Neutrophil (primary cell): ENCODE measurements at regions not wholly inside any gene's neighbourhood (a gene's known extent, or its start where the extent isn't known, plus 50 kb on each side); places are given as distances from the start of the nearest gene placed in this dataset.
"Not testable (repeated sequence)": the region's sequence is repeated elsewhere in the genome, so short reads cannot be mapped to it uniquely, and the experiment has no call there.

ENCODE experiments used
- H3K27ac ChIP-seq: fragments of 200-600 bp; sonication (generic); 2 replicates; pipeline ENCODE4 v1.5.1; 2016; ENCODE audit warnings: mild to moderate bottlenecking, moderate library complexity
- H3K27me3 ChIP-seq: fragments of 200-600 bp; sonication (generic); 2 replicates; pipeline ENCODE4 v1.6.0; 2016; ENCODE audit warnings: mild to moderate bottlenecking
- H3K36me3 ChIP-seq: fragments of 200-600 bp; sonication (generic); 2 replicates; pipeline ENCODE4 v1.5.1; 2017
- H3K4me1 ChIP-seq, 2 experiments: fragments of 200-600 bp in 1 of 2; sonication (generic) in 1 of 2; 1 replicate in 1 of 2; 2 replicates in 1 of 2; pipeline versions ENCODE4 v1.5.1 to v1.6.1; 2013 to 2016; ENCODE audit warnings: low read depth in 1 of 2, low read length in 1 of 2, mild to moderate bottlenecking in 1 of 2, moderate library complexity in 1 of 2; ENCODE audit not compliant: control insufficient read depth in 1 of 2, insufficient read depth in 1 of 2
- H3K4me3 ChIP-seq, 2 experiments: fragments of 200-600 bp in 1 of 2; sonication (generic) in 1 of 2; 1 replicate in 1 of 2; 2 replicates in 1 of 2; pipeline ENCODE4 v1.5.1; 2013 to 2016; ENCODE audit warnings: low read depth in 1 of 2, low read length in 1 of 2, mild to moderate bottlenecking in 1 of 2, moderate library complexity in 1 of 2
- H3K9me3 ChIP-seq: fragments of 200-600 bp; sonication (generic); 2 replicates; pipeline ENCODE4 v1.5.1; 2016

DNA sequence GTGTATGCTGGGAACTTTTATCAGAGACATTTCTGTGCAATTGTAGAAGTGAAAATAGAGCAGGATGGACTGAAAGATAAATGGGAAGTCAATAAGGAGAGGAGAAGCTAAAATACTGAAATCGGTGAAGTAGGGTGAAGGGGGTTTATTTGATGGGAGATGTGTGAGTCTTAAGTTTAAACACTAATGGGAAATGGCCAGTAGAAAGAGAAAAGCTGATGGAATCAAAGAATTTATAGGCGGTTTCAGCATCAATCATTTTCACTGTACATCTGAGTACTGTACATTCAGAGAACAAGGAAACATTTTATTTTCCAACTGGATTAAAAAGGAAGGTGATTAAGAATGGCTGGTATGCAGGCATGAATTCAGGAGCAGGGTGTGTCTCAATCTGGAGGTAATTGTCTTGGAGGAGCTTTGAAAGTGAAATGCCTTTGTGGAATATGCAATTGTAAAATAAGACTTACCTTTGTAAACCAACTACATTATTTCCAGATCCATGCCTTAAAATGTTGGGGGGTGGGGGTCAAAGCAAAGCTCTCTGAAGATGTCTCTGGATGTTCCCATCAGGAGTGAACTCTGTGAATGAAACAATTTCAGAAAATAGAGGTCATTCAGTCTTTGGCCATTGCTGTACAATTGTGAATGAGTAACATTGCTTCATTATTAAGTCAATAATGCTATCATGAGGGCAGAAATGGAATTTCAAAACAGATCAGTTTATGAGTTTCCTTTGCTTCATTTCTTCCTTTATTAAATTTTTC, 156.4 kb downstream of the SPATA31A6 start:
- H3K27me3 ChIP-seq, H3K4me1 ChIP-seq, H3K27ac ChIP-seq: not testable (repeated sequence)

GRCh38 chr9:42340435-42340723, 156.9 kb downstream of the SPATA31A6 start:
- H3K27ac ChIP-seq, H3K9me3 ChIP-seq, H3K4me3 ChIP-seq, H3K27me3 ChIP-seq, H3K4me1 ChIP-seq, H3K36me3 ChIP-seq: not testable (repeated sequence)

More for the DNA sequence above, 156.4 kb downstream of the SPATA31A6 start:
- not testable (repeated sequence) for H3K9me3 ChIP-seq, H3K4me3 ChIP-seq, H3K36me3 ChIP-seq

DNA sequence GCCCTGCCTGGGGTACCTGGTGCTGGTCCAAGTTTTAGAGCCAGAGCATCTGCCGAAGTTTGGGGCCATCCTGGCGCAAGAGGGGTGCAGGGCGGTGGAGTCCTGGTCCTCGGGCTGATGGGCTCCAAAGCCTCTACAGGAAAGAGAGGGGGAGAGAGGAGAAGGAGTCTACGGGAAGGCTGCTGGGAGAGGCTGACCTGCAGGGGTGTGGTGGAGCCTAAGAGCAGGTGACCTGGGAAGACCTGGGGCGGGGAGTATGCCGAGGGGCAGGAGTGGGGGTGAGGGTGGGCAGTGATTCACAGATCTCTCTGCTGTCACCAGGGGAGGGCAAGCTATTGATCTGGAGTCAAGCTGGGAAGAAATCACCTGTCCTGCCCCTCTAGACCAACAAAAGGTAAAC, 158.4 kb downstream of the SPATA31A6 start:
- not testable (repeated sequence) for H3K27ac ChIP-seq, H3K27me3 ChIP-seq, H3K9me3 ChIP-seq, H3K4me1 ChIP-seq, H3K36me3 ChIP-seq, H3K4me3 ChIP-seq

- H3K27ac ChIP-seq, H3K9me3 ChIP-seq, H3K4me3 ChIP-seq, H3K36me3 ChIP-seq, H3K27me3 ChIP-seq: not testable (repeated sequence)
- peaks cover 5 to 10% of the 10 kb centered on the region in 2 experiments for H3K4me1 ChIP-seq
These were observed 158.8 kb downstream of the SPATA31A6 start for GRCh38 chr9:42342297-42342696.

DNA sequence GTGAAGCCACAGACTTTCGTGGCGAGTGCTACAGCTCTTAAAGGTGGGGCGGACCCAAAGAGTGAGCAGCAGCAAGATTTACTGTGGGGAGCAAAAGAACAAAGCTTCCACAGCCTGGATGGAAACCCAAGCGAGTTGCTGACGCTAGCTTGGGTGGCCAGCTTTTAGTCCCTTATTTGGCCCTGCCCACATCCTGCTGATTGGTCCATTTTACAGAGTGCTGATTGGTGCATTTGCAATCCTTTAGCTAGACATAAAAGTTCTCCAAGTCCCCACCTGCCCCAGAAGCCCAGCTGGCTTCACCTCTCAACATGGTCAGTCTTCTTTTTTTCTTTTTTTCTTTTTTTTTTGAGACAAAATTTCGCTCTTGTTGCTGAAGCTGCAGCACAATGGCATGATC, 161.0 kb downstream of the SPATA31A6 start:
- H3K27ac ChIP-seq, H3K27me3 ChIP-seq, H3K4me3 ChIP-seq, H3K36me3 ChIP-seq, H3K9me3 ChIP-seq: not testable (repeated sequence)
- H3K4me1 ChIP-seq: peaks cover 11 to 16% of the 10 kb centered on the region in 2 experiments

DNA sequence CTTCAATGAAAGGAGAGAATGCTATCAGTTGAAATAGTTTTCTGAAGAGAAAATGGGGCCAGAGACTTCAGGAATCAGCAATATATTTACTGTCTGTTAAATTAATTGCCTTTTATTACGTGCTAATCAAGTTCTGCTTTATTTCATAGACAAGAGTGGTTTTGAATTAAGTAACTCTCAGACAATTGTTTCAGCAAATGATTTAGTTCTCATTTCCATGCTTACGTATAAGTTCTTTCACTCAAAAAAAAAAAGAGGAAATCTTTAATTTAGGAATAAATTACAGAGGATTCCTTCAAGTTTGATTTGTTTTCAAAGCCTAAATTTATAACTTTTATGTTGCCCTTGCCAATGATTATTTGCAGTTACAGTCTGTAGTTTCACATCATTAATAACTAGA, 163.5 kb downstream of the SPATA31A6 start:
- not testable (repeated sequence) for H3K4me3 ChIP-seq, H3K9me3 ChIP-seq, H3K36me3 ChIP-seq, H3K27me3 ChIP-seq
- peaks cover 13 to 21% of the 10 kb centered on the region in 2 experiments for H3K4me1 ChIP-seq
- H3K27ac ChIP-seq: peak overlapping the region; percentile 86

DNA sequence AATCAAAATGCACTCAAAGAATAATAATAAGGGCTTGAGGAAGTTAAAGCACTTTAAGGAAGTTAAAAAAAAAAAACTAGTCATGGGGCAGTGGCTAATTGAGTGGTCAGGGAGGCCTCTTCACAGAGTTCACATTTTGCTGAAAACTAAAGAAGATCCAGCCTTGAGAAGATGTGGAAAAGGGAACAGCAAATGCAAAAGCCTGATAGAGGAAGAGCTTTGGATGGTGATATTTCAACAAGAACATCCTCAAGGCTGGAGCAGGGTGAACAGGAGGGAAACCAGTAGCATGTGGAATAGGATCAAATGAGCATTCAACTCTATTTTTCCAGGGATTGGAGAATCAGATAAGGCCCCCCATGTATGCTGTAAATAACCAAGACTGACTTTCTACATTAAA, 165.7 kb downstream of the SPATA31A6 start:
- not testable (repeated sequence) for H3K27me3 ChIP-seq, H3K9me3 ChIP-seq, H3K4me3 ChIP-seq, H3K36me3 ChIP-seq, H3K27ac ChIP-seq
- H3K4me1 ChIP-seq: peaks cover 13 to 21% of the 10 kb centered on the region in 2 experiments

GRCh38 chr9:42350412-42350811, 167.0 kb downstream of the SPATA31A6 start:
- H3K27me3 ChIP-seq, H3K4me3 ChIP-seq, H3K36me3 ChIP-seq, H3K9me3 ChIP-seq: not testable (repeated sequence)
- Histone ChIP-seq H3K27ac (peak overlapping the region; percentile 72), H3K4me1 (peaks cover 13 to 21% of the 10 kb centered on the region in 2 experiments)

- not testable (repeated sequence) for H3K36me3 ChIP-seq, H3K27me3 ChIP-seq, H3K9me3 ChIP-seq
- peak overlapping the region; percentile 83 for H3K27ac ChIP-seq
- peak overlapping the region; percentile 47 to 58 for H3K4me3 ChIP-seq
- H3K4me1 ChIP-seq: peaks cover 6 to 11% of the 10 kb centered on the region in 2 experiments
These were observed 174.3 kb downstream of the SPATA31A6 start for GRCh38 chr9:42357604-42358373.

DNA sequence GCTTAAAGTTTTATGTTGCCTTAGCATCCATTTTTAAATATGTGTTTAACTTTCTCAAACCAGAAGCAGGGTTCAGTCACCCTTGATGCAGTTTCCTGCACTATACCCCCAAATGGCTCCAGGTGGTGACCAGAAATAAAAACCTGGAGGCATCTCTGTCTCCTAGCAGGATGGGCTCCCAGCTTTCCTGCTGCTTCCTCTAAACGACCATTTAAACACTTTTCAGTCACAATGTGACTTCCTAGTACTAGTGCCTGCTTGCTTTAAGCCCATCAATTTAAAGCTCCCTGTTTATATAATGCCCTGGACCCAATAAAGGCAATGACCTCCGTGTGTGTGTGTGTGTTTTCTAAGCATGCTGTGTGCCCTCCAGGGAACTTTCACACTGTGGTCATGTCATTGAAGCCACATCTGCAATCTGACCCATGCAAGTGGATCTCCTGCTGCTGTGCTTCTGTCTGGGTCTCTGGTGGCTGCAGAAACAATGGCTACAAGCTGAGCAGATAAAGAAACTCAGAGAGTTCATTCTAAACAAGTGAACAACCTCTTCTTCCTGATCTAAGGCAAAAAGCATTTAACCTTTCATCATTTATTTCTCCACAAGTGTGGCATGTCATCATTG, 175.3 kb downstream of the SPATA31A6 start:
- H3K4me3 ChIP-seq: peak overlapping the region; percentile 47 to 58
- H3K9me3 ChIP-seq, H3K36me3 ChIP-seq, H3K27me3 ChIP-seq: not testable (repeated sequence)
- peaks cover 6 to 11% of the 10 kb centered on the region in 2 experiments for H3K4me1 ChIP-seq
- H3K27ac ChIP-seq: peak overlapping the region; percentile 83

GRCh38 chr9:42364410-42365243, 181.2 kb downstream of the SPATA31A6 start:
- H3K9me3 ChIP-seq, H3K27me3 ChIP-seq, H3K36me3 ChIP-seq, H3K4me3 ChIP-seq: not testable (repeated sequence)
- H3K4me1 ChIP-seq: peaks cover 10 to 13% of the 10 kb centered on the region in 2 experiments
- H3K27ac ChIP-seq: peak overlapping the region; percentile 62

DNA sequence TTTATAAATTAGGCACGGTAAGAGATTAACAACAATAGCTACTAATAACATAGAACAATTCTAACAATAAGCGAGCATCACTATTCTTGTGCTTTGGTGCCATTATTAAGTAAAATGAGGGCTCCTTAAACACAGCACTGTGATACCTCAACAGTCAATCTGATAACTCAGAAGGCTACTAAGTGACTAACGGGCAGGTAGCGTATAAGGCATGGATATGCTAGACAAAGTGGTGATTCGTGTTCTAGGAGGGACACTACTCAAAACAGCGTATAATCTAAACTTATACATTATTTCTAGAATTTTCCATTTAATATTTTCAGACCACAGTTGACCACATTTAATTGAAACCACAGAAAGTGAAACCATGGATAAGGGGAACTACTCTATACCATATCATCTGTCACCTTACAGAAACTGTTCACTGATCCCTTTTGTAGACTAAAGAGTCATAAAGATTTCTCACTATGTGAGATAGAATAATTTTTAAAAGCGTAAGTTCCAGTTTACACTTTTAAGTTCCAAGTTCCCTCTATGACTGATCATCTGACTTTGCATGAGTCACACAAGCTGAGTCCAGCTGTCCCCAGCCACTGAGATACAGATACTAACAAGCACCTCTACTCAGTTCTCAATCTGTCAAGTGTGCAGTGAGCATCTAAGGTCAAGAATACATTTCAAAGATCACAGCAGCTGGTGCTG, 181.9 kb downstream of the SPATA31A6 start:
- not testable (repeated sequence) for H3K27me3 ChIP-seq, H3K9me3 ChIP-seq, H3K4me3 ChIP-seq, H3K36me3 ChIP-seq
- peak overlapping the region; percentile 62 for H3K27ac ChIP-seq
- H3K4me1 ChIP-seq: peaks cover 10 to 13% of the 10 kb centered on the region in 2 experiments
